Karpas-422 (cell line): ENCODE measurements at regions not wholly inside any gene's neighbourhood (a gene's known extent, or its start where the extent isn't known, plus 50 kb on each side); places are given as distances from the start of the nearest gene placed in this dataset.
"Not testable (repeated sequence)": the region's sequence is repeated elsewhere in the genome, so short reads cannot be mapped to it uniquely, and the experiment has no call there.

Experiments
- DNase-seq: peaks from one replicate; pipeline ENCODE4 v3.0.0-alpha.2; 2015
- H2AFZ ChIP-seq: fragments of 200-600 bp; sonication (generic); 2 replicates; pipeline ENCODE4 v1.6.1; 2014; ENCODE audit warnings: antibody characterized with exemption, low read length, mixed read lengths
- H3K27ac ChIP-seq: fragments of 200-600 bp; sonication (generic); 2 replicates; pipeline ENCODE4 v1.5.1; 2014; ENCODE audit warnings: mild to moderate bottlenecking, low read length, moderate library complexity
- H3K27me3 ChIP-seq: fragments of 200-600 bp; sonication (generic); 2 replicates; pipeline ENCODE4 v1.6.1; 2014; ENCODE audit warnings: low read length, mixed read lengths
- H3K36me3 ChIP-seq: fragments of 200-600 bp; sonication (generic); 2 replicates; pipeline ENCODE4 v1.6.1; 2014; ENCODE audit warnings: low read length, mixed read lengths; ENCODE audit not compliant: insufficient read depth
- H3K4me1 ChIP-seq: fragments of 200-600 bp; sonication (generic); 2 replicates; pipeline ENCODE4 v1.6.1; 2014; ENCODE audit warnings: mild to moderate bottlenecking, low read length, mixed read lengths
- H3K4me2 ChIP-seq: fragments of 200-600 bp; sonication (generic); 2 replicates; pipeline ENCODE4 v1.6.1; 2014; ENCODE audit warnings: low read length, low read depth, mild to moderate bottlenecking; ENCODE audit not compliant: poor library complexity, severe bottlenecking
- H3K4me3 ChIP-seq: fragments of 200-600 bp; sonication (generic); 2 replicates; pipeline ENCODE4 v1.5.1; 2014; ENCODE audit warnings: mild to moderate bottlenecking, antibody characterized with exemption, low read length, mixed read lengths
- H3K79me2 ChIP-seq: fragments of 200-600 bp; sonication (generic); 2 replicates; pipeline ENCODE4 v1.6.1; 2014; ENCODE audit warnings: mild to moderate bottlenecking, low read length, mixed read lengths
- H3K9ac ChIP-seq: fragments of 200-600 bp; sonication (generic); 2 replicates; pipeline ENCODE4 v1.6.0; 2014; ENCODE audit warnings: low read length
- H3K9me2 ChIP-seq: fragments of 200-600 bp; sonication (generic), shearing (Covaris generic); replicated peaks from 2 replicates; pipeline ENCODE4 v1.6.0; 2014; ENCODE audit warnings: mild to moderate bottlenecking, low read length, moderate library complexity; ENCODE audit not compliant: insufficient read depth
- H3K9me3 ChIP-seq: fragments of 300-700, 200-600 bp; sonication (generic); 2 replicates; pipeline ENCODE4 v1.6.1; 2014; ENCODE audit warnings: low read length, mixed read lengths
- H4K20me1 ChIP-seq: fragments of 200-600 bp; sonication (generic); 2 replicates; pipeline ENCODE4 v1.6.1; 2014; ENCODE audit warnings: mild to moderate bottlenecking, antibody characterized with exemption, low read length, low read depth; ENCODE audit not compliant: insufficient read depth

DNA sequence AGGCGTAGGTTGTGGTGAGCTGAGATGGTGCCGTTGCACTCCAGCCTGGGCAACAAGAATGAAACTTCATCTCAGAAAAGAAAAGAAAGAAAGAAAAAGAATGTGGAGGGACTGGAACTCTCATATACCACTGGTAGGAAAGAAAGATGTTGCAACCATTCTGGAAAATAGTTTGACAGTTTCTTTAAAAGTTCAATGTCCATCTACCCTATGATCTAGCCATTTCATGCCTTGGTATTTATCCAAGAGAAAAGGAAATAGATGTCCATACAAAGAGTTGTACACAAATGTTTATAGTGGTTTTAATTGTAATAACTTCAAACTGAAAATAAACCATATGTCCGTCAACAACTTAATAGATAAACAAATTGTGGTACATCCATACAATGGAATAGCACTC, 190.1 kb upstream of the ZNF217 start:
- Histone ChIP-seq H4K20me1 (no peaks in the 10 kb centered on the region), H3K4me2 (no peak overlapping the region), H3K9me3 (0 out of 2 replicates have a peak, but pooled peaks cover 5% of the 10 kb centered on the region), H3K27ac (no peak overlapping the region), H3K27me3 (no peaks in the 10 kb centered on the region), H3K36me3 (no peaks in the 10 kb centered on the region), H3K9ac (no peak overlapping the region), H3K4me1 (no peaks in the 10 kb centered on the region), H3K79me2 (no peaks in the 10 kb centered on the region), H2AFZ (no peak overlapping the region), H3K9me2 (no peaks in the 10 kb centered on the region), H3K4me3 (no peak overlapping the region)
- DNase-seq = no peak

DNA sequence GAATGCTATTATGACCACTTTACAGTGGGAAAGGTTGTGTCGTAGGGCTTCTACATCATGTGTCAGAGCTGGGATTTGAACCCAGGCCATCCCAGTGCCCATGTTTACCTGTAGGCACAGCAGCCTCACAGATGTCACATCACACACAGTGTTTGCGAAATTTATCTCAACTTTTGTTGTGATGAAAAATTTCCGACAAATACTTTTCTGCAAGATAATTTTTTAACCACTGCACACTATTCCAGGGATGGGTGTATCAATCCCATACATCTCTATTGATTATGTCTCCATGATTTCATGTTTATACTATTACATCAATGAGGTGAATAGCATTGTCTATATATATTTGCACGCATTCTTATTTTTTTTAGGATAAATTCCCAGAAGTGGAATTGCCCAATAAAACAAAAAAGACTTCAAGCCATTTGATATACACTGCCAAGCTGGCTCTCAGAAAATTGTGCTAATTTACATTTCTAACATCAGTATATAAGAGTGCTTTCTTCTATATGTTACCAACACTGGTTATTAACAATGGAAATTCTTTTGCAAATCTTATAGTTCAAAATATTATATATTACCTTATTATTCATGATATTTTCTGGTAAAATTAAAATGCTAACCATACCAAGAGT, 189.1 kb upstream of the ZNF217 start:
- no peaks in the 10 kb centered on the region for H4K20me1 ChIP-seq
- no peaks in the 10 kb centered on the region for H3K36me3 ChIP-seq
- H3K27me3 ChIP-seq = no peaks in the 10 kb centered on the region
- no peak for DNase-seq
- H3K9ac ChIP-seq = no peak overlapping the region
- H3K4me1 ChIP-seq = no peaks in the 10 kb centered on the region
- no peaks in the 10 kb centered on the region for H3K79me2 ChIP-seq
- H3K9me3 ChIP-seq = 0 out of 2 replicates have a peak, but pooled peaks cover 3% of the 10 kb centered on the region
- H3K27ac ChIP-seq = no peak overlapping the region
- H3K4me2 ChIP-seq = no peak overlapping the region
- H3K9me2 ChIP-seq = no peaks in the 10 kb centered on the region
- no peak overlapping the region for H3K4me3 ChIP-seq
- H2AFZ ChIP-seq = no peak overlapping the region

DNA sequence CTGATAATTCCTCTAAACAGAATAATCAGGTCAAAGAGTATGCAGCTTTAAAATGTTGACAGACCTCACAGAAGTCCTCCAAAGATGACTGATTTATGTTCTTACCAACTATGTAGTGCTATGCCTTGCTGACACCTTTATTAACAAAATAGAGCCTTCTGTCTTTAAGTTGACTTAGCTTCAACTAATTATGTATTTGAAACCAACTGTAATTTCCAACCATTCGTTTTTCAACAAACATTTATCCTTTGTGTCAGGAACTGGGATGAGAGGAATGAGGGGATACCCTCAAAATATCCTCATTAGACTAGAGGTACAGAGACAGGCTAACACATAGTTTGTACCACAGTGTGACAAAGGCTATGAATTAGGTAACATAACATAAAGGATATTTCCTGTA, 186.2 kb upstream of the ZNF217 start:
- no peaks in the 10 kb centered on the region for H4K20me1 ChIP-seq
- H3K4me3 ChIP-seq = no peak overlapping the region
- no peak for DNase-seq
- no peaks in the 10 kb centered on the region for H3K79me2 ChIP-seq
- no peaks in the 10 kb centered on the region for H3K9me3 ChIP-seq
- H3K4me2 ChIP-seq = no peak overlapping the region
- H2AFZ ChIP-seq = no peak overlapping the region
- H3K9ac ChIP-seq = no peak overlapping the region
- no peak overlapping the region for H3K27ac ChIP-seq
- no peaks in the 10 kb centered on the region for H3K4me1 ChIP-seq
- no peaks in the 10 kb centered on the region for H3K27me3 ChIP-seq
- no peaks in the 10 kb centered on the region for H3K9me2 ChIP-seq
- H3K36me3 ChIP-seq = no peaks in the 10 kb centered on the region

DNA sequence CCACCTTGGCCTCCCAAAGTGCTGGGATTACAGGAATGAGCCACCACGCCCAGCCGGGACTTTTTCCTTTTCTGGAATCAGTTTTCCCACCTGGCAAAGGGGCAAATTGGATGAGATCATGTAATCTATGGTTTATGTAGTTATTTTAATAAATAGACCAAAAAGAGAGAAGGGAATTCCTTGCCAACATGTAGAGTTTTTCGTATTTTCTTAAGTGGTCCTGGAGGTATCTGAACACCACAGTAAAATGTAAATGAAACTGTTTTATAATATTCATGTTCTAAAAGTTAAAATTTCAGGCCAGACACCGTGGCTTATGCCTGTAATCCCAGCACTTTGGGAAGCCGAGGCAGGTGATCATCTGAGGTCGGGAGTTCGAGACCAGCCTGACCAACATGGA, 185.1 kb upstream of the ZNF217 start:
- Histone ChIP-seq H3K79me2 (no peaks in the 10 kb centered on the region), H2AFZ (no peak overlapping the region), H3K4me2 (no peak overlapping the region), H3K36me3 (no peaks in the 10 kb centered on the region), H3K4me1 (no peaks in the 10 kb centered on the region), H3K9ac (no peak overlapping the region), H3K9me2 (no peaks in the 10 kb centered on the region), H3K27me3 (no peaks in the 10 kb centered on the region), H3K9me3 (no peaks in the 10 kb centered on the region), H4K20me1 (no peaks in the 10 kb centered on the region), H3K27ac (no peak overlapping the region), H3K4me3 (no peak overlapping the region)
- DNase-seq = no peak

DNA sequence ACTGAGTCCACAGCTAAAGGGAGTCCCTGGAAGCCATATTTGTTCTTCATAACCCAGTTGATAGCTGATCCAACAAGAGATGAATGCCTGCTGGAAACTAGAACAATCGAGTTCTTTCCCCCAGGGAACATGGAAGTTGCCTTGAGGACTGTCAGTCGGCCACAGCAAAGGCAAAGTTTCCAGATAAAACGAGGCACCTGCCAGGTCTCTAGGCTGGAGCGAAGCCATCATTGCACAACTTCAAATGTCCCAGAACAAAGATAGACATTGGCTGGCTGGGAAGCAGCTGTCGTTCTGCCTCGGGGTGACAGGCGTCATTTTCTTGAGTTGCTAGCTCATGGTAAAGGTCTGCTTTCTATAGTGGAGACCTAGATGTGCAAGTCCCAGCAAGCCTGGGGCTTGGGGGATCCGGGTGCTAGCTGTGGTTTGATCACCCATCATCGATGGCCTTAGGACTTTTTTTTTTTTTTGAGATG, 184.4 kb upstream of the ZNF217 start:
- no peak overlapping the region for H2AFZ ChIP-seq
- no peak for DNase-seq
- no peak overlapping the region for H3K4me3 ChIP-seq
- H3K27me3 ChIP-seq = no peaks in the 10 kb centered on the region
- no peaks in the 10 kb centered on the region for H3K36me3 ChIP-seq
- no peaks in the 10 kb centered on the region for H3K9me2 ChIP-seq
- no peak overlapping the region for H3K27ac ChIP-seq
- H3K4me1 ChIP-seq = no peaks in the 10 kb centered on the region
- H3K4me2 ChIP-seq = no peak overlapping the region
- no peaks in the 10 kb centered on the region for H3K79me2 ChIP-seq
- no peak overlapping the region for H3K9ac ChIP-seq
- no peaks in the 10 kb centered on the region for H4K20me1 ChIP-seq
- no peaks in the 10 kb centered on the region for H3K9me3 ChIP-seq

DNA sequence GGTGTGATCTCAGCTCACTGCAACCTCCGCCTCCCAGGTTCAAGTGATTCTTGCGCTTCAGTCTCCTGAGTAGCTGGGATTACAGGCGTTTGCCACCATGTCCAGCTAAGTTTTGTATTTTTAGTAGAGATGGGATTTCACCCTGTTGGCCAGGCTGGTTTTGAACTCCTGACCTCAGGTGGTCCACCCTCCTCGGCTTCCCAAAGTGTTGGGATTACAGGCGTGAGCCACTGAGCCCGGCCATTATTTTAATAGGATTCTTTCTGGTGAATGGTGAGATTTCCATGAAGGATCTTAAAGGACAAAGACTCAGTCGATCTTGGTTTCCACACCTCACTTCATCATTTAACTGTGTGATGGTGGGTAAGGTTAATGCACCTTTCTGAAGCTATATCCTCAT, 183.8 kb upstream of the ZNF217 start:
- DNase-seq, H3K27me3 ChIP-seq, H3K9ac ChIP-seq, H3K9me2 ChIP-seq, H3K4me3 ChIP-seq, H3K4me2 ChIP-seq, H3K9me3 ChIP-seq, H2AFZ ChIP-seq, H3K27ac ChIP-seq, H3K4me1 ChIP-seq, H4K20me1 ChIP-seq, H3K79me2 ChIP-seq, H3K36me3 ChIP-seq: not testable (repeated sequence)

DNA sequence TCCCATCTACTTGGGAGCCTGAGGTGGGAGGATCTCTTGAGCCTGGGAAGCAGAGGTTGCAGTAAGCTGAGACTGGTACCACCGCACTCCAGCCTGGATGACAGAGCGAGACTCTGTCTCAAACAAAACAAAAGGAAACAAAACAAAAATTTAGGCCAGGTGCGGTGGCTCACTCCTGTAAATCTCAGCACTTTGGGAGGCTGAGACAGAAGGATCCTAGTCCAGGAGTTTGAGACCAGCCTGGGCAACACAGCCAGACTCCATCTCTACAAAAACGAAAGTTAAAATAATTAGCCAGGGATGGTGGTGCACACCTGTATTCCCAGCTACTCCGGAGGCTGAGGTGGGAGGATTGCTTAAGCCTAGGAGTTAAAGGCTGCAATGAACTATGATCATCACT, 183.2 kb upstream of the ZNF217 start:
- no peaks in the 10 kb centered on the region for H3K9me2 ChIP-seq
- H3K4me2 ChIP-seq = no peak overlapping the region
- no peak for DNase-seq
- no peaks in the 10 kb centered on the region for H3K79me2 ChIP-seq
- H3K36me3 ChIP-seq = no peaks in the 10 kb centered on the region
- no peak overlapping the region for H3K9ac ChIP-seq
- no peaks in the 10 kb centered on the region for H3K27me3 ChIP-seq
- no peak overlapping the region for H3K27ac ChIP-seq
- no peak overlapping the region for H2AFZ ChIP-seq
- no peak overlapping the region for H3K4me3 ChIP-seq
- no peaks in the 10 kb centered on the region for H3K4me1 ChIP-seq
- H4K20me1 ChIP-seq = no peaks in the 10 kb centered on the region
- no peaks in the 10 kb centered on the region for H3K9me3 ChIP-seq

DNA sequence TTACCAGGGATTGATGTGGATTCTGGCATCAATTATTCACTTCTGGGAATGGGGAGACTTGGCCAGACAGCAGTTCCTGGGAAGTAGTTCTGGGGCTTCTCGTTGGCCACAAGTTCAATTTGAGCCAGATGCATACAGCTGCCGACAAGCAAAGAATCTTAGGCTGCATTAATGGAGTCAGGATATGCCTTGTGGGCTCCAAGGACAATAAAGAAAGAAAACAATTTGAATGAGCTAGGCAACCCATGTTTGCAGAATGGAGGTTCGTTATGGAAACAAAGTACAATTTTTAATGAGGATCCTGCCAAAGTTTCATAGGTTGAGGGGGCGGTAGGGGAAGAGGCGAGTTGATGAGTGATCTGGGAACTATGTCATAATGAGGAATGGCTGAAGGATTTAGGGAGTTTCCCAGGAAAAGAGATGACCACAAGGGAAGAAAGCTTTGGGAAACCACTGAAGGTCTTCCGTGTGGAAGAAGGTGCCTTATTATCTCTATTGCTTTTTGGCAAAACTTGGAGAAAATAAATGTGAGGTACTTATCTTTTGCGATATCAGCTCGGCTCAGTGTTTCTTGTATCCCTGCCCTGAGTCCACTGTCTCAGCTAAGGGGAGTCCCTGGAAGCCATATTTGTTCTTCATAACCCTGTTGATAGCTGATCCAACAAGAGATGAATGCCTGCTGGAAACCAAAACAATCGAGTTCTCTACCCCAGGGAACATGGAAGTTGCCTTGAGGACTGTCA, 181.0 kb upstream of the ZNF217 start:
- H4K20me1 ChIP-seq = no peaks in the 10 kb centered on the region
- no peaks in the 10 kb centered on the region for H3K4me1 ChIP-seq
- no peaks in the 10 kb centered on the region for H3K79me2 ChIP-seq
- H3K9me2 ChIP-seq = no peaks in the 10 kb centered on the region
- H3K9ac ChIP-seq = no peak overlapping the region
- H3K36me3 ChIP-seq = no peaks in the 10 kb centered on the region
- no peaks in the 10 kb centered on the region for H3K9me3 ChIP-seq
- H2AFZ ChIP-seq = no peak overlapping the region
- DNase-seq = no peak
- H3K27me3 ChIP-seq = no peaks in the 10 kb centered on the region
- H3K4me2 ChIP-seq = no peak overlapping the region
- no peak overlapping the region for H3K4me3 ChIP-seq
- no peak overlapping the region for H3K27ac ChIP-seq
